Coronary artery (tissue), 2 donors: ENCODE measurements at regions not wholly inside any gene's neighbourhood (a gene's known extent, or its start where the extent isn't known, plus 50 kb on each side); places are given as distances from the start of the nearest gene placed in this dataset.
"Not testable (repeated sequence)": the region's sequence is repeated elsewhere in the genome, so short reads cannot be mapped to it uniquely, and the experiment has no call there.

Experiments
- DNase-seq: peaks from one replicate; pipeline ENCODE4 v3.0.0-alpha.2; 2017; ENCODE audit warnings: low spot score
- H3K27ac ChIP-seq, 2 donors: fragments of 200-600 bp; sonication (generic); one replicate each; pipeline ENCODE4 v1.5.1; 2016 to 2019
- H3K4me3 ChIP-seq: fragments of 200-600 bp; sonication (generic); 2 replicates; pipeline ENCODE4 v1.5.1; 2016; ENCODE audit warnings: mild to moderate bottlenecking, moderate library complexity
- CTCF ChIP-seq: fragments of 200-600 bp; sonication (generic); IDR thresholded peaks from one replicate; pipeline ENCODE4 v1.5.1; 2019; ENCODE audit warnings: antibody characterized with exemption

DNA sequence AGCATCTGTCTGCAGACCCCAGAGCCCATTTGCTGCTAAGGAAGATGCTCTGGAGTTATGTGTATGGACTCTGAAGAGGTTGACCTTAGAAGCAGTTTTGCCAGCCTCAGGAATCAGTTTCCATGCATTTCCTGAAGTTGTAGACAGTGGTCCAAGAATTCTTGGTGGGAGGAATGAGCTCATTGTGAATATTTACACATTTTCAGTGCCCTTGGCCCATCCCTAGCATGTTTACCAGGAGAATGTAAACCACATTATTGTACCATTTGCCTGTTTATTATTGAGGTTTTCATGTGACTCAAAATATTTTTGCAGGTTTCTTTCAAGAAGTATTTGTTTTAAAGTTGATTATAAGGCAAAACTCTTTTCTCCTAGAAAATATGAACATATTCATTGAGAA is 93.8 kb downstream of the NXNL2 start:
- Histone ChIP-seq H3K4me3 (no peak overlapping the region), H3K27ac (peak overlapping the region in 1 of 2 donors; percentile 30)
- TF ChIP-seq CTCF: no peak
- DNase-seq: no peak

DNA sequence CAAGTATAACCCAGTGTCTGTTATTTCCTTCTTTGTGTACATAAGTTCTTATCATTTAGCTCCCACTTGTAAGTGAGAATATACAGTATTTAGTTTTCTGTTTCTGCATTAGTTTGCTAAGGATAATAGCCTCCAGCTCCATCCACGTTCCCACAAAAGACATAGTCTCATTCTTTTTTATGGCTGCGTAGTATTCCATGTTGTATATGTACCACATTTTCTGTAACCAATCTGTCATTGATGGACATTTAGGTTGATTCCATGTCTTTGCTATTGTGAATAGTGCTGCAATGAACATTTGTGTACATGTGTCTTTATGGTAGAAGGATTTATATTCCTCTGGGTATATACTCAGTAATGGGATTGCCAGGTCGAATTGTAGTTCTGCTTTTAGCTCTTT is 95.6 kb downstream of the NXNL2 start:
- H3K27ac ChIP-seq, H3K4me3 ChIP-seq, DNase-seq: not testable (repeated sequence)

- TF ChIP-seq CTCF: no peak
- Histone ChIP-seq H3K4me3 (no peak overlapping the region), H3K27ac (no peak overlapping the region)
- no peak for DNase-seq
Measured at GRCh38 chr9:88635151-88635550, 100.2 kb downstream of the NXNL2 start.

DNA sequence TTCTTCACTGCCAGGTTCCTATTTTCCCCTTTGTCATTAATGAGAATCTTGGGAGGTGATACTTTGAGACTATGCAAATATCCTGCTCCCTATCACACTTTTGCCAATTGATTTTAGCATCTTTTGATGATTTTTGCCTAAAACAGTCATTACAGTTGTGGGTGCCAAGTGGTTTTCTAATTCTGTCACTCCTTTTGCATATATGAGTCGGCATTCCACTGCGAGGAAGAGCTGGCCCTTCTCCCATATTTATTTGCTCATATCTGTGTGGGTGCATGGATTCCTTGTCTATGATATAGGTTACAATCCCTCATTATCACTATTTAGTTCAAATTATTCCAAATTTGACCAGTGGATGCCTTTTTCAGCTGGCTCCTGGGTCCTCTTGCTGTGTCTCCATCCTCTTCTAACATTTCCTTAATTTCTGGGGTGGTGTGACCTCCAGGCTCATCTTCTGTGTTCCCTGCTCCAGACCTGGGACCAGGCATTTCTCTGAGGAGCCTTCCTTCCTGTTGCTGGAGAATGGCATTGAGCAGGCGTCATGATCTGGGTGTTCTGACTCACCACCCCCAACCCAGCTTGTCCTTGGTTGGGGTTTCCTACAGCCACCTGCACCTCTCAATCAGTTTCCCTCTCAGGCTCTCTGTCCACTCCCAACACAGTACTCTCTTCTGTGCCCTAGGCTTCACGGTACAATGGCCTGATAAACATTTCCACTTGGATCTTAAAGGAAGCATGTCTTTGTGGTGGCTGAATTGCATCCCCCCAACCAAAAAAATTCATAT is 106.7 kb downstream of the NXNL2 start:
- Histone ChIP-seq H3K27ac (no peak overlapping the region), H3K4me3 (no peak overlapping the region)
- DNase-seq: no peak
- TF ChIP-seq CTCF: no peak

DNA sequence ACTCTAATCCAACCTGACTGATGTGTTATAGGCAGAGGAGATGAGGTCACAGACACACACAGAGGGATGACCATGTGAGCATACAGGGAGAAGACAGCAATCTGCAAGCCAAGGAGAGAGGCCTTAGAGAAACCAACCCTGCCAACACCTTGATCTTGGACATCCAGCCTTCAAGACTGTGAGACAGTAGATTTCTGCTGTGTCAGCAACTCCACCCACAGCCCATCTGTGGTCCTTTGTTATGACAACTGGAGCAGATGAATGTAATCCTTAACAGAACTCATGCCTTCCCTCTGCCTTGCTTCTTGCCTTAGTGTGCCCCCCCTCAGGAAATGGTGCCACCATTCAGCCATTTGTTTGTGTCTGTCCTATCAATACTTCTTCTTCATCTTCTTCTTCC is 107.4 kb downstream of the NXNL2 start:
- TF ChIP-seq CTCF: no peak
- Histone ChIP-seq H3K4me3 (no peak overlapping the region), H3K27ac (no peak overlapping the region)
- DNase-seq: no peak

DNA sequence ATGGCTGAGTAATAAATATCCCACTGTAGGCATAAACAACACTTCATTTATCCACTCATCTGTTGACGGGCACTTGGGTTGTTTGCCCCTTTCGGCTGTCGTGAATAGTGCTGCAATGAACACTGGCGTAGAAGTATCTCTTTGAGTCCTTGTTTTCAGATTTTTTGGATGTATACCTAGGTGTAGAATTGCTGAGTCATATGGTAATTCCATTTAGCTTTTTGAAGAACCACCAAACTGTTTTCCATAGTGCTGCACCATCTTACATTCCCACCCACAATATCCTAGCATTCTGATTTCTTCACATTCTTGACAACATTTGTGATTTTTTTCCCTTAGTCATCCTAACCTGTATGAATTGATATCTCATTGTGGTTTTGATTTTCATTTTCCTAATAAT is 109.0 kb downstream of the NXNL2 start:
- TF ChIP-seq CTCF: no peak
- H3K27ac ChIP-seq: no peak overlapping the region
- DNase-seq: no peak
- no peak overlapping the region for H3K4me3 ChIP-seq

GRCh38 chr9:88645172-88645878 is 110.3 kb downstream of the NXNL2 start:
- no peak overlapping the region for H3K4me3 ChIP-seq
- DNase-seq: no peak
- peak overlapping the region in 1 of 2 donors; percentile 54 for H3K27ac ChIP-seq
- TF ChIP-seq CTCF: no peak
